HG02759 (cell line): ENCODE measurements at regions not wholly inside any gene's neighbourhood (a gene's known extent, or its start where the extent isn't known, plus 50 kb on each side); places are given as distances from the start of the nearest gene placed in this dataset.
"Not testable (repeated sequence)": the region's sequence is repeated elsewhere in the genome, so short reads cannot be mapped to it uniquely, and the experiment has no call there.

ENCODE experiments used
- ATAC-seq: cut with Tn5 transposase; IDR thresholded peaks from one replicate; pipeline ENCODE4 v1.9.1; 2021; ENCODE audit warnings: mild to moderate bottlenecking, moderate library complexity; ENCODE audit not compliant: unreplicated experiment

DNA sequence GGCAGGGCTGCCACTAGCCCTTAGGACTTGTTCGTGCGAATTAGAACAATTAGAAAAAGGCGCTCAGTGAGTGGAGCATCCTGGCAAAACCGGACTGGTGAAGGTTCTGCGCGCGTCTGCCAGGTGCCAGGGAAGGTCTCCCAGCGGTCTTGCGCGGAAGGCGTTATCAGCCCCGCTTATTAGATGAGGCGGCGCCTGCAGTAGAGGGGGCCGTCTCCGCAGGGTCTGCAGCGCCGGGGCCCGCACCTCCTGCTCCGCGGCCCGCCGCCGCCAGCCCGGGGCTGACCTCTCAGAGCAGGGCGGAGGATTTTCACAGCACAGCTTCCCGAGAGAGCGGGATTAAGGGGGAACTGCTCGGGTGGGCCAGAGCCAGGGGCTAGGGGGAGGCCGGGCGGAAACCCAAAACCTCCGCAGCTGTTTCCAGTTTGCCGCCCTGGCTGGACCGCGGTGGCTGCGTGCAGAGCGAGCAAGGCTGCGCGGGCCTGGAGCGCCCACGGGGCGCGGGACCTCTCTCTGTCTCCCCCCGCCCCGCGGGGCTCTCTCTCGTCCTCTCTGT, 155.2 kb downstream of the FOXD2 start:
- ATAC-seq: no peak

DNA sequence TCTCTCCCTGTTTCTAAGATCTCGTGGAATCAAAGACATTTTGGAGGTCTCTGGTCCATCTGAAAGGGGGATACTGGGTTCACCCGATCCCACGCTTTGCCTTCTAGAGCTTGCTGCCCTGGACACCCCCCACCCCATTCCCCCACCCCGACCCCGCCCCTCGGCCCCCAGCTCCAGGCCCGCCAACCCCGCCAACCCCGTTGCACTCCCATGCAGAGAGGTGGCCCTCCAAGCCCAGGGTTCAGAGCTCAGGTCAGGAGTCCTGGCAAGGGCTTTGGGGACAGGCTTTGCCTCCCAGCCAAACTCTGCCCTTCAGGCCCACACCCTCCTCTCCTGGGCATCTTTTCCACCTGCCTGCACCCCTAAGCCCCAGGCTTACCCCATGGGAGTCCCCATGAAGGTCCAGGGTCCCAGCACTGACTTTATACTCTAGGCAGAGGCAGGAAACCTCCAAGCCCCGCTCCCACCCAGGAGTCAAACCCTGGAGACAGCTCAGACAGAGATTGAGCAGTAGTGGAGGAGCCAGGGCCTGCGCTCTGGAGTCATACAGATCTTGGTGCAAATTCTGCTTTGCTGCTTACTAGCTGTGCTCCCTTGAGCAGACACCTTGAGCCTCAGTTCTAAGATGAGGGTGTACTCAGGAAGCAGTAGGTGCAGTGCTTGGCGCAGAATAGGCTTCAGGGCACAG, 155.9 kb downstream of the FOXD2 start:
- ATAC-seq: no peak

- ATAC-seq: no peak
Measured at GRCh38 chr1:47594627-47595026, 156.8 kb downstream of the FOXD2 start.

- no peak for ATAC-seq
Measured at GRCh38 chr1:47596328-47596727, 158.5 kb downstream of the FOXD2 start.

DNA sequence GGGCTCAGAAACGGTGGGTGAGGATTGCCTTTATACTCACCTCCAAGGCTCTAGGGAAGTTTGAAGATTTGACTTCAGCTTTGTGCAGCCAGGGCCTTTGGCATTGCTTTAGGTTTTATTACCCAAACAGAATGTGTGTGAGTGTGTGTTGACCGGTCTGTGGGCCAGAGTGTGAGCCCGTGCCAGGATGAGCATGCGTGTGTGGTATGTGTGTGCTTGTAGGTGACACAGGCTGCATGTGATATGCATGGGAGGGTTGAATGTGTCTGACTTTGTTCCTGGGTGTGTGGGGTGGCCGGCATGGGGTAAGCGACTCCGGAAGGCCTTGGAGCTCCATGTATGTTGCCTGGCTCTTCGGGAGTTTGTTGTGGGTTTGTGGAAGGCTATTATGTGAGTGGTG, 160.5 kb downstream of the FOXD2 start:
- ATAC-seq: no peak

DNA sequence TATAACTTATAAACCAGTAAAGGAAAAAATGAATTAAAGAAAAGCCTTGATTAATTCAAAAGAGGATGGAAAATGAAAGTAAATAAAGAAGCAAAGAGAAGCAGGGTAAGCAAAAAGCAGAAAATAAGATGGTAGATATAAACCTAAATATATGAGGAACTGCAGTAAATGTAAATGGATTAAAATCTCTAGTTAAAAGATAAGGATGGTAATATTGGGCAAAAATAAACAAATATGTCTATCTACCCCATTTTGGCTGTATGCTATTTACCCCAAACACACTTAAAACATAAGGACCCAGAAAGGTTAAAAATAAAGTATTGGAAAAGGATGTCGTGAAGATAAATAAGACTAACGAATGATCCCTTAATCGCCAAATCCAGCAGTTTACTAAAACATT, 161.9 kb downstream of the FOXD2 start:
- ATAC-seq: no peak

- not testable (repeated sequence) for ATAC-seq
Measured at GRCh38 chr1:47602491-47602890, 164.6 kb downstream of the FOXD2 start.

DNA sequence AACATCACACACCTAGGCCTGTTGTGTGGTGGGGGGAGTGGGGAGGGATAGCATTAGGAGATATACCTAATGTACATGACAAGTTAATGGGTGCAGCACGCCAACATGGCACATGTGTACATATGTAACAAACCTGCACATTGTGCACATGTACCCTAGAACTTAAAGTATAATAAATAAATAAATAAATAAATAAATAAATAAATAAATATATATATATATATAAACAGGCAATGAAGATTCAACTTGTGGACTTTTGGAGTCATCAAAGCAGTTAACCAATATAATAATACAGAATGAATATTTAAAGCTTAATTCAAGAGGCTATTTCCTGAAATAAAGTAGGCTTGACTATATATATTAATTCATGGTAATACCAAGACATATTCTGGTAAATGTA, 167.0 kb downstream of the FOXD2 start:
- ATAC-seq: not testable (repeated sequence)

- no peak for ATAC-seq
Measured at GRCh38 chr1:47608296-47608875, 170.5 kb downstream of the FOXD2 start.

DNA sequence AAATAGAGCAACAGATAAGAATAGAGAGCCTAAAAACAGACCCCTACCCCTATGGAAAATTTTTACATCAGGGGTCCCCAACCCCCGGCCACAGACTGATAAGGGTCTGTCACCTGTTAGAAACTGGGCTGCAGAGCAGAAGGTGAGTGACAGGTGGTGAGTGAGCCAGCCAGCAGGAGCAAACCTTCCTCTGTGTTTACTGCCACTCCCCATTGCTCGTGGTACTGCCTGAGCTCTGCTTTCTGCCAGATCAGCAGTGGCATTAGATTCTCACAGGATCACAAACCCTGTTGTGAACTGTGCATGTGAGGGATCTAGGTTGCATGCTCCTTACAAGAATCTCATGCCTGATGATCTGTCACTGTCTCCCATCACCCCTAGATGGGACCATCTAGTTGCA, 174.1 kb downstream of the FOXD2 start:
- ATAC-seq: no peak

DNA sequence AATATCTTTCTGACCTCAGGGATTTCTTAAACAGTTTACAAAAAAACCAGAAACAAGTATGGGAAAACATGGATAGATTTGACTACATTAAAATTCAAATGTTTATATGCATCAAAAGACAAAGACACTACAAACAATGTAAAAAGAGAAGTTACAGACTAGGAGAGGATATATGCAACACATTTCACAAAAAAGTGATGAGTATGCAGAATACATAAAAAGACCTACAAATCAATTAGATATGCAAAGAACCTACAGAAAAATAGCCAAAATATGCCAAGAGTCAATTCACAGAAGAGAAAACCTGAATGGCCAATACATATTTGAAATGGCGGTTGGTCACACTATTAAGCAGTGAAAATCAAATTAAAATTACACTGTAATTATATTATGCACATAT, 175.0 kb downstream of the FOXD2 start:
- ATAC-seq: no peak

DNA sequence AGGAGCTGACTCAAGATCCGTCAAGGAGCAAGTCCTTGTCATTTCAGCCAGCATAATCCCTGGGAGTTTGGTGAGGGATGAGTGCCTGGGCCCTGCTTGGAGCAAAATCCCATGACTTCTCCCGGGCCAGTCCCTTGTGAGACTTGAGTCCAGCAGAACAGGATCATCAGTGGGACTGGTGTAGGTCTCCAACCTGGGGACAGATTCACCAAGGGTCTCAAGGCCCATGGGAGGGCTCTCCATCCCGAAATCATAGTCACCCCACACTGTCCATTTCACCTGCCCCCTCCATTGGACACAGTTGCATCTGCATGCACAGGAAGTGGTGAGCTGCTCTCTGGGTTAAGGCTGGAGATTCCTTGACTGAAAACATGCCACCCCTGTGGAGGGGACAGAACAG, 178.2 kb downstream of the FOXD2 start:
- ATAC-seq: no peak

GRCh38 chr1:47616906-47617305, 179.1 kb downstream of the FOXD2 start:
- ATAC-seq: no peak

DNA sequence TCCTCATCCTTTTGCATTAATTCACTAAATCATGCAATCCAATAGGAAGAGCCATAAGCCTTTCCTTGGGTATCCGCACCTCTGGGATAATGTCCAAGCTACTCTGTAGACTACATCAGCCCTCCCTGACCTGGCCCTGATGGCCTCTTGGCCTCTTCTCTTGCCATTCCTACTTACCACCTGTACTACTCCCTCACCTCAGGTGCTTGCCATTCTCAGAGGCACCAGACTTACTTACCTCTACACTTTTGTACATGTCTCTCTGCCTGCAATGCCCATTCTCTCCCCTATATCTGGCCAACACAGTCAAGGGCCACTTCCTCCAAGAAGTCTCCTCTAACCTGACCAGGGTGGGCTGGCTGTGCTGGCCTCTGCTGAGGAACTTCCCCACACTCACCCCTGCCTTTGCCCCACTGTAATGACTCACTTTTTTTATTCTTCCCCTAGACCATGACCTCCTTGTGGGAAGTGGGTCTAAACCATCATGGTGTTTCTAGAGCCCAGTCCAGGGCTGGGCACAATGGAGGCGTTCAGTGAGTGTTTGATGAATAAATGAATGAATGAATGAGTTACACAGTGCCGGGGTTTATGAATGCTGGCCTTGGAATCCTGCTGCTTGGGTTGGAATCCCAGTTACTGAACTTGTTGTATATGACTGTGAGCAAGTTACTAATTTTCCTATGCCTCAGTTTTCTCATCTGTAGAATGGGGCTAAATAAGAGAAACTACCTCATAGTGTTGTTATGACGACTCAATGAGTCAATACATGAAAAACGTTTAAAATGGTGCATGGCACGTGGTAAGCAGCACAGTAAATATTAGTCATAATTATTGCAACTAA, 179.8 kb downstream of the FOXD2 start:
- no peak for ATAC-seq

- ATAC-seq: no peak
Measured at GRCh38 chr1:47618222-47618720, 180.4 kb downstream of the FOXD2 start.

DNA sequence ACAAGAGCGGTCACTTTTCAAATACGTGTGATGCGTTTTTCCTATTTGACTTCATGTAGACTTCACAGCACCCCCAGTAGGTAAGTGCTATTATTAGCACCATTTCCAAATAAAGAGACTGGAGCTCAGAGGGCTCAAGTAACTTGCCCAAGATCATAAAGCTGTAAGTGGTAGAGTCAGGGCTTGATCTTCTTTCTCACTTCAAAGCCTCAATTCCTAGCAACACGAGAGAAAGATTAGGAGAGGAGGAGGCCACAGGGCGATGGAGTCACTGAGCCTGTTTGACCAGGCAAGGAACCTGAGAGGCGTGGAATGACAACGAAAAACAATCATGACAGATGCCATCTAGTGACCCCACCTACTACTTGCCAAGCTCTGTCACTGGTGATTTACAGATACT, 181.0 kb downstream of the FOXD2 start:
- no peak for ATAC-seq

DNA sequence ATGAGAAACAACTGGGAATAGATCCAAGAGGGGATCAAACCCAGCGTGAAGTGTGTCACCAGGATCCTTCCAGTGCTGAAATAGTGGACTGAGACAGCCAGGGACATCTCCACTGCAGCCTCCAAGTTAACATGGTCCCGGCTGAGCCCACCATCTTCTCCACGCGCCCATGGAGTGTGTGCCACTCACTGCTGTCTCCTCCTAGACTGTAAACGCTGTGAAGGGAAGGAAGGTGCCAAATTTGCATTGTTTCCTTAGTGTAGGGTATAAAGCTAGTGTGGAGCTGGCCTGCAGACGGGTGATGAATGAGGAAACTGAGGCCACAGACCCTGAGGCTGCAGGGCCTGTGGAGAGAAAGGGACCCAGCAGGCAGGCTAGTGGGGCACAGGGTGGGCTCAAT, 183.6 kb downstream of the FOXD2 start:
- ATAC-seq: no peak

DNA sequence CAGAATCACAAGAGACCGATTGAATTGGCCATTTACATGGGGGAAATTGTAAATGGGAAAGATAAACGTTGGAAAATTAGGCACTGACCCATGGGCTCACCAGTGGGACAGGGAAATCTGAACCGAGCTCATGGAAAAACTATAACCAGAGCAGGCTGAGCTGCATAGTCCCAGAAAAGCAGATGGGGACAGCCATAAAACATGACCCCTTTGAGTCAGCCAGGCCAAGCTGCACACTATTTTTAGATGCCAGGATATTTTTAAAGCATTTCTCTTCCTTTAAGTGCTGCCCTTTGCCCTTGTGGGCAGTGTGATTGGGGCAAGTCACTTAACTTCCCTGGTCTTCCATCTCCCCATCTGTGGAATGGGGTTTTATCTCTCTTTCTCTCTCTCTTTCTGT, 184.1 kb downstream of the FOXD2 start:
- no peak for ATAC-seq

GRCh38 chr1:47622776-47623556, 185.1 kb downstream of the FOXD2 start:
- no peak for ATAC-seq

DNA sequence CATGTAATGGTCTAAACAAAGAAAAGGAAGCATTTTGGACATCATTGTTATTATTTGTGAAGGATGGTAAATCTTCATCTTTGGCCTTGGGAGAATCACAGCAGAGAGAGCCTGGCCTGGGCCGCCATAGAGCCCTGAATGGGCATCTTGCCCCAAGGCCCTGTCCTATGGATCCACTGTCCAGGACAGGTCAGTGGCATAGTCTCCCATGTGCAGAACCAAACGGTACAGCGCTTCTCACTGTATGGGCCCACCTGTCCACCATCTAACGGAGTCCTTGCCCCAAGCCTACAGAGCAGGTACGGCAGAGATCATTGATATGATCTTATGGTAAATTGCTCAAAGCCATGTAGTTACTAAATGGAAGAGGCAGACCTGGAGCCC, 185.7 kb downstream of the FOXD2 start:
- no peak for ATAC-seq

- ATAC-seq: no peak
Measured at GRCh38 chr1:47624531-47624930, 186.7 kb downstream of the FOXD2 start.
